Neuronal stem cell (in vitro differentiated cells): ENCODE measurements at regions not wholly inside any gene's neighbourhood (a gene's known extent, or its start where the extent isn't known, plus 50 kb on each side); places are given as distances from the start of the nearest gene placed in this dataset.

Experiments
- DNase-seq: peaks from one replicate; pipeline ENCODE4 v3.0.0-alpha.2; 2013; ENCODE audit warnings: low spot score
- H2AFZ ChIP-seq: one replicate; pipeline ENCODE4 v1.6.1; 2013; ENCODE audit warnings: mild to moderate bottlenecking, low read length, inconsistent platforms
- H2AK5ac ChIP-seq: 2 replicates; pipeline ENCODE4 v1.6.1; 2013; ENCODE audit warnings: low read depth, mild to moderate bottlenecking, inconsistent platforms, low read length, moderate library complexity, mixed read lengths
- H2BK120ac ChIP-seq: 2 replicates; pipeline ENCODE4 v1.6.1; 2013; ENCODE audit warnings: low read depth, mild to moderate bottlenecking, inconsistent platforms, low read length, moderate library complexity, mixed read lengths
- H2BK12ac ChIP-seq: one replicate; pipeline ENCODE4 v1.6.1; 2013; ENCODE audit warnings: low read length, inconsistent platforms
- H2BK15ac ChIP-seq: 2 replicates; pipeline ENCODE4 v1.6.1; 2013; ENCODE audit warnings: mild to moderate bottlenecking, low read length, inconsistent platforms, mixed read lengths
- H2BK5ac ChIP-seq: one replicate; pipeline ENCODE4 v1.6.1; 2013; ENCODE audit warnings: inconsistent platforms, mild to moderate bottlenecking, low read length, moderate library complexity
- H3K14ac ChIP-seq: one replicate; pipeline ENCODE4 v1.6.1; 2013; ENCODE audit warnings: low read length, inconsistent platforms
- H3K18ac ChIP-seq: 2 replicates; pipeline ENCODE4 v1.6.1; 2013; ENCODE audit warnings: low read length, inconsistent platforms
- H3K23ac ChIP-seq: 2 replicates; pipeline ENCODE4 v1.6.1; 2013; ENCODE audit warnings: low read depth, mild to moderate bottlenecking, mixed read lengths, low read length, inconsistent platforms; ENCODE audit not compliant: poor library complexity
- H3K27ac ChIP-seq: replicated peaks from 3 replicates; pipeline ENCODE4 v1.5.1; 2013; ENCODE audit warnings: low read length, inconsistent platforms
- H3K27me3 ChIP-seq, 3 experiments: 2 replicates each; pipeline ENCODE4 v1.6.1; 2013; ENCODE audit warnings: low read length in 3 of 3, mild to moderate bottlenecking in 2 of 3, inconsistent platforms in 1 of 3, low read depth in 1 of 3, mixed read lengths in 1 of 3, moderate library complexity in 1 of 3; ENCODE audit not compliant: control insufficient read depth in 3 of 3, insufficient read depth in 3 of 3
- H3K36me3 ChIP-seq, 2 donors: replicated peaks in 1 of 2; 2 replicates each; pipeline ENCODE4 v1.6.1; 2013; ENCODE audit warnings: low read length in 2 of 2; ENCODE audit not compliant: control insufficient read depth in 2 of 2, insufficient read depth in 2 of 2
- H3K4ac ChIP-seq: 2 replicates; pipeline ENCODE4 v1.6.1; 2013; ENCODE audit warnings: inconsistent platforms, mild to moderate bottlenecking, low read length, moderate library complexity
- H3K4me1 ChIP-seq, 2 donors: 1 replicate in 1 of 2; 2 replicates in 1 of 2; pipeline ENCODE4 v1.6.1; 2013; ENCODE audit warnings: low read length in 2 of 2, low read depth in 1 of 2; ENCODE audit not compliant: control insufficient read depth in 2 of 2, insufficient read depth in 1 of 2
- H3K4me2 ChIP-seq: one replicate; pipeline ENCODE4 v1.6.1; 2013; ENCODE audit warnings: mild to moderate bottlenecking, low read length, inconsistent platforms; ENCODE audit not compliant: insufficient read depth, poor library complexity, severe bottlenecking
- H3K4me3 ChIP-seq, 2 donors: 2 replicates each; pipeline ENCODE4 v1.5.1; 2013; ENCODE audit warnings: low read length in 2 of 2, mild to moderate bottlenecking in 2 of 2, inconsistent platforms in 1 of 2, moderate library complexity in 1 of 2
- H3K79me1 ChIP-seq: one replicate; pipeline ENCODE4 v1.6.1; 2013; ENCODE audit warnings: low read depth, mild to moderate bottlenecking, inconsistent platforms, low read length, moderate library complexity
- H3K9ac ChIP-seq: one replicate; pipeline ENCODE4 v1.6.1; 2013; ENCODE audit warnings: mild to moderate bottlenecking, low read depth, low read length, inconsistent platforms; ENCODE audit not compliant: poor library complexity
- H3K9me3 ChIP-seq, 2 donors: replicated peaks in 1 of 2; 2 replicates each; pipeline versions ENCODE3 to v1.6.1; 2013; ENCODE audit warnings: low read length in 2 of 2, mild to moderate bottlenecking in 2 of 2, inconsistent platforms in 1 of 2, low read depth in 1 of 2, mixed read lengths in 1 of 2, moderate library complexity in 1 of 2; ENCODE audit not compliant: control insufficient read depth in 2 of 2, insufficient read depth in 1 of 2
- H4K8ac ChIP-seq: one replicate; pipeline ENCODE4 v1.6.1; 2013; ENCODE audit warnings: low read depth, mild to moderate bottlenecking, inconsistent platforms, low read length, moderate library complexity
- H4K91ac ChIP-seq: one replicate; pipeline ENCODE4 v1.6.1; 2013; ENCODE audit warnings: low read length, low read depth, mild to moderate bottlenecking, inconsistent platforms; ENCODE audit not compliant: poor library complexity
- WGBS, 2 donors: extraction: QIAGEN DNeasy Blood & Tissue Kit; methylation state at CpG; one replicate each; pipeline ENCODE4 v1.1.7; 2013; ENCODE audit warnings: missing lambda C conversion rate in 2 of 2, mixed read lengths in 1 of 2; ENCODE audit not compliant: insufficient read length in 2 of 2, insufficient replicate concordance in 1 of 2; ENCODE audit errors: extremely low coverage in 2 of 2; 5-methylcytosine and 5-hydroxymethylcytosine counted together

DNA sequence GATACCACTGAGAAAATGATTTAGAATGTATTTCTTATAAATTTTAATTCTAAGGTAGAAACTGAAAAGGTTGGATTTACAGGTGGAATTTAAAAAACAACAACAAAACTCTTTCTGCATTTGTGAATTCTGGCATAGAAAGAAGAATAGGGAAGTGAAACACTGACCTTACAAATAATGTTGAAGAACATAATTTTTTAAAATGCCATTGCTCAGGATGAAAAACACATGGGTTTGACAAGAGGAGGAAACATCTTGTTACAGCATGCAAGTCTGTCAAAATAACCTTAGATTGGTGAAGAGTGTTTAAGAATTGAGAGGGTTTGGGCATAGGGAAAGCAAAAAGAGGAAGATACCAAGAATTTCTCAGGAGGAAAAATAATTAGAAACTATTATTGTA is 184.3 kb downstream of the UBE2E3 start:
- Histone ChIP-seq H3K4ac (no peak overlapping the region), H3K14ac (no peak overlapping the region), H2BK120ac (no peak overlapping the region), H3K4me1 (no peaks in the 10 kb centered on the region), H3K23ac (no peak overlapping the region), H2AK5ac (no peak overlapping the region), H3K18ac (no peak overlapping the region), H4K8ac (no peak overlapping the region), H2BK15ac (no peak overlapping the region), H3K4me2 (no peak overlapping the region), H3K79me1 (no peaks in the 10 kb centered on the region), H2BK12ac (no peak overlapping the region), H3K27ac (no peak overlapping the region), H3K27me3 (no peaks in the 10 kb centered on the region), H4K91ac (no peak overlapping the region), H2BK5ac (no peak overlapping the region), H3K9ac (no peak overlapping the region), H3K9me3 (no peaks in the 10 kb centered on the region), H3K36me3 (no peaks in the 10 kb centered on the region), H2AFZ (no peak overlapping the region), H3K4me3 (no peak overlapping the region)
- DNase-seq = no peak

DNA sequence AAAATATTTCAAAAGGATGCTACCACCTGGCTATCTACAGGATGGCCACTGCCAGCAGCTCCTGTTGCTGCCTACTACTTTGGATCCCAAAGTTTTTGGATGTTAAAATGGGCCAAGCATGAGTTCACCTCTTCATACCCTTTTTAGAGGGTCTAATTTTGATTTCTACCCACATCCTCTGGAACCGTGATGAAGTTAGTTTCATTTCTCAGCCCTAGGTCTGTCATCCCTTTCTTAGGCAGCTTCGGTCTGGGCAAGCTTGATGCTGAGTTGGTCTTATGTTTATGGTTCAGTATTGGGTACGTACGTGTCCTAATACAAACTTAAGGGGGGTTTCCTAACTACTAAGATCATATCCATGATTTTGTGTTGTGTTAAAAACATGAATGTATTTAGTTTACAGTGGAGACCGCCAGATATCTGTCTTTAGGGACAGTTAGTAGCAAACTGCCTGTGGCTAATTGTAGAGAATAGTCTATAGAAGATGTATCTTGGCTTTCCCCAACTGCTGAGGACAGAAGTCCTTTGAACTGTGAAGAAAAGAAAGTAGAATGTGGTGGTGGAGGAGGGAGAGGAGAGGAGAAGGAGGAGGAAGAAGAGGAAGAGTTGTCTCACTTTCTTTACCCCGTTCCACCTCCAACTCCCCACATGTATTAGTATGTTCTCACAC is 184.9 kb downstream of the UBE2E3 start:
- no CpG with 5 or more reads among the region's 6 CpGs for whole genome bisulfite sequencing, 2 donors
- Histone ChIP-seq H2BK5ac (no peak overlapping the region), H4K8ac (no peak overlapping the region), H3K27me3 (no peaks in the 10 kb centered on the region), H3K79me1 (no peaks in the 10 kb centered on the region), H2BK12ac (no peak overlapping the region), H3K18ac (no peak overlapping the region), H3K14ac (no peak overlapping the region), H3K23ac (no peak overlapping the region), H3K4me3 (no peak overlapping the region), H2BK120ac (no peak overlapping the region), H3K9ac (no peak overlapping the region), H3K4me2 (no peak overlapping the region), H3K9me3 (peaks cover 0 to 1% of the 10 kb centered on the region in 2 donors), H3K36me3 (no peaks in the 10 kb centered on the region), H2AK5ac (no peak overlapping the region), H3K27ac (no peak overlapping the region), H3K4me1 (no peaks in the 10 kb centered on the region), H4K91ac (no peak overlapping the region), H3K4ac (no peak overlapping the region), H2BK15ac (no peak overlapping the region), H2AFZ (no peak overlapping the region)
- no peak for DNase-seq

DNA sequence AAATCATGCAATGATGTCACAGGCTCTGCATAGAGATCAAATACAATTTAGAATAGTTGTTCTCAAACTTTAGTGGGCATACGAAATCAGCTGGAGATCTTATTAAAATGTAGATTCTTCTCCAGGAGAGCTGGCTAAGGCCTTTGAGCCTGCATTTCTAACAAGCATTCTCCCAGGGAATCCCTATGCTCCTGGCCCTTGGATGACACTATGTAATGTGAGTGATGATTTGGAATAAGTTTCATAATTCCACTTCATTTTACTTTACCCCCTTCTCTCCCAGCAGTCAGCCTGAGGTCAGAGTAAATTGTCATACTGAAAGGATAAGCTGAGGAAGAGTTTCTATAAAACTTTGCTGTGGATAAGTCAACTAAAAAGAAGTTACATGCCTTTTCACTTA is 189.1 kb downstream of the UBE2E3 start:
- no peak overlapping the region for H2BK5ac ChIP-seq
- H2BK12ac ChIP-seq = no peak overlapping the region
- H3K27me3 ChIP-seq = no peaks in the 10 kb centered on the region
- no peak overlapping the region for H2AK5ac ChIP-seq
- no peak overlapping the region for H3K4ac ChIP-seq
- no peak overlapping the region for H3K23ac ChIP-seq
- H2BK120ac ChIP-seq = no peak overlapping the region
- peak overlapping the region; percentile 21 for H2AFZ ChIP-seq
- H3K27ac ChIP-seq = no peak overlapping the region
- no peak overlapping the region for H3K4me2 ChIP-seq
- no peak overlapping the region for H2BK15ac ChIP-seq
- no peak overlapping the region for H3K14ac ChIP-seq
- H3K4me3 ChIP-seq = no peak overlapping the region
- no peak overlapping the region for H4K8ac ChIP-seq
- WGBS, 2 donors = no CpG with 5 or more reads among the region's 1 CpG
- H3K79me1 ChIP-seq = no peaks in the 10 kb centered on the region
- peaks cover 0 to 1% of the 10 kb centered on the region in 2 donors for H3K9me3 ChIP-seq
- H3K18ac ChIP-seq = no peak overlapping the region
- H3K9ac ChIP-seq = no peak overlapping the region
- no peaks in the 10 kb centered on the region for H3K36me3 ChIP-seq
- no peak overlapping the region for H4K91ac ChIP-seq
- H3K4me1 ChIP-seq = no peaks in the 10 kb centered on the region
- DNase-seq = no peak

DNA sequence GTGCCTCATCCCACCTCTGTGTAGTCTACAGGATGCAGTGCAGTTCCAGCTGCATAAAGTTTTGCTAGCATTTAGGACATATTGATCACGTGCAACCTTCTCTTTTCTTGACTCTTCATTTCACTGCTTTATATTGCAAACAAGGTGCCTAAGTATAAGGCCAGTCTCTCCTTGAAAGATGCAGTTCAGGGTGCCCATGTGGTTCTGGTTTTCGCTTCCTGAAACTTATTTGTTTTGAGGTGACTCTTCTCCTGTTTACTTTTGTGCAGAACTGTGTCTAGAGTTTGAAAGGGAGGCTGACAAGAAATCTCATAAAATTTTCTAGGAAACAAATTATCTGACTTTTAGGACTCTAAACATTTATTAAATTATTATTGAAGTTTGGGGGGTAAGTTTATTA is 189.9 kb downstream of the UBE2E3 start:
- no CpG with 5 or more reads among the region's 2 CpGs for WGBS, 2 donors
- no peaks in the 10 kb centered on the region for H3K4me1 ChIP-seq
- H2BK120ac ChIP-seq = no peak overlapping the region

More for the DNA sequence above, 189.9 kb downstream of the UBE2E3 start:
- Histone ChIP-seq H3K23ac (no peak overlapping the region), H3K36me3 (no peaks in the 10 kb centered on the region), H2AFZ (no peak overlapping the region), H3K14ac (peak overlapping the region; percentile 9), H3K9me3 (peaks cover 0 to 1% of the 10 kb centered on the region in 2 donors), H4K91ac (no peak overlapping the region), H2BK5ac (no peak overlapping the region), H3K27me3 (no peaks in the 10 kb centered on the region), H3K4me3 (no peak overlapping the region), H2BK15ac (no peak overlapping the region), H4K8ac (no peak overlapping the region), H3K9ac (no peak overlapping the region), H3K4me2 (no peak overlapping the region), H3K4ac (no peak overlapping the region), H3K18ac (no peak overlapping the region), H2BK12ac (no peak overlapping the region), H3K27ac (no peak overlapping the region), H2AK5ac (no peak overlapping the region), H3K79me1 (no peaks in the 10 kb centered on the region)
- no peak for DNase-seq
